GM19468 (cell line): ENCODE measurements at regions not wholly inside any gene's neighbourhood (a gene's known extent, or its start where the extent isn't known, plus 50 kb on each side); places are given as distances from the start of the nearest gene placed in this dataset.

Source experiments
- ATAC-seq: cut with Tn5 transposase; IDR thresholded peaks from one replicate; pipeline ENCODE4 v1.9.1; 2021; ENCODE audit warnings: mild to moderate bottlenecking, moderate library complexity, moderate number of reproducible peaks; ENCODE audit not compliant: unreplicated experiment; ENCODE audit errors: extremely low read depth

GRCh38 chr11:15911377-15912044, 444.8 kb downstream of the SOX6 start:
- no peak for ATAC-seq

GRCh38 chr11:15912291-15912690, 444.1 kb downstream of the SOX6 start:
- no peak for ATAC-seq

- ATAC-seq, result no peak
Observed at GRCh38 chr11:15912825-15913224, 443.5 kb downstream of the SOX6 start.

- ATAC-seq, result no peak
Observed at GRCh38 chr11:15913261-15913660, 443.1 kb downstream of the SOX6 start.
